ENCODE measurements at regions not wholly inside any gene's neighbourhood (a gene's known extent, or its start where the extent isn't known, plus 50 kb on each side); places are given as distances from the start of the nearest gene placed in this dataset.

GRCh38 chr9:113678859-113679256, 197.3 kb upstream of the ZNF618 start:
- Histone ChIP-seq H3F3A (replicated peaks; ENCODE audit: insufficient read depth) (peaks cover 31% of the 10 kb centered on the region), H4K20me1 (ENCODE audit: insufficient read depth) (no peaks in the 10 kb centered on the region), H3K4me2 (no peak overlapping the region), H3K27ac (ENCODE audit: low read depth in 2 of 2, low read length in 1 of 2) (no peak overlapping the region), H3K36me3 (replicated peaks in 1 of 2; ENCODE audit: control insufficient read depth in 1 of 2, insufficient read depth in 2 of 2, low read length in 1 of 2) (no peaks in the 10 kb centered on the region), H3K4me3 (ENCODE audit: low read depth in 2 of 2, low read length in 1 of 2) (no peak overlapping the region), H3K27me3 (ENCODE audit: insufficient read depth) (no peaks in the 10 kb centered on the region), H3K4me1 (ENCODE audit: control insufficient read depth in 1 of 2, insufficient read depth in 2 of 2, low read depth in 1 of 2, low read length in 1 of 2) (peaks cover 2 to 27% of the 10 kb centered on the region in 2 experiments; a peak in 3 of 4 replicates), H3K9me3 (no peaks in the 10 kb centered on the region), H3K9me2 (no peaks in the 10 kb centered on the region), H2AFZ (ENCODE audit: low read depth) (no peak overlapping the region), H3K79me2 (ENCODE audit: insufficient read depth) (no peaks in the 10 kb centered on the region), H3K9ac (no peak overlapping the region)
- WGBS (ENCODE audit: low lambda C conversion rate), result 63% methylated on average over 2 of the region's 2 CpGs
- ChIA-PET POLR2A (no interaction called here), CTCF (interaction anchor here (0.9 to 1.1 kb wide), 2 partner anchors 87 to 404 kb away, joined by 3 read pairs; no protein-coding TSS in a partner anchor)
- no peak for DNase-seq
- TF ChIP-seq USF2 (IDR thresholded peaks at IDR 0.05; ENCODE audit: borderline replicate concordance, low read depth, low read length), result no peak
- no peak for TF ChIP-seq CTCF (IDR thresholded peaks at IDR 0.05)
- no peak for TF ChIP-seq FOXJ3 (CRISPR knock-in tag; IDR thresholded peaks at IDR 0.05)
- TF ChIP-seq PBX3 (IDR thresholded peaks at IDR 0.05), result no peak
- no peak for TF ChIP-seq GATA2 (CRISPR knock-in tag; IDR thresholded peaks at IDR 0.05)
- TF ChIP-seq CHD2 (IDR thresholded peaks at IDR 0.05; ENCODE audit: low read length, partially characterized antibody), result no peak
- no peak for TF ChIP-seq POLR2AphosphoS5 (IDR thresholded peaks at IDR 0.05; ENCODE audit: low read depth, low read length)
- TF ChIP-seq YY1 (IDR thresholded peaks at IDR 0.05; ENCODE audit: low read depth), result no peak
- no peak for TF ChIP-seq EZH2phosphoT487 (IDR thresholded peaks at IDR 0.05; ENCODE audit: borderline replicate concordance, low read depth)
- TF ChIP-seq MEF2A (IDR thresholded peaks at IDR 0.05; ENCODE audit: borderline replicate concordance, low read depth), result no peak
- TF ChIP-seq RXRA (IDR thresholded peaks at IDR 0.05; ENCODE audit: borderline replicate concordance, low read depth), result no peak
- no peak for TF ChIP-seq SIN3A (IDR thresholded peaks at IDR 0.05; ENCODE audit: borderline replicate concordance, low read depth, low read length)
- TF ChIP-seq RCOR1 (IDR thresholded peaks at IDR 0.05; ENCODE audit: low read length), result no peak
- no peak for TF ChIP-seq MXI1 (IDR thresholded peaks at IDR 0.05; ENCODE audit: low read depth, low read length)
- TF ChIP-seq, protein P1, sequence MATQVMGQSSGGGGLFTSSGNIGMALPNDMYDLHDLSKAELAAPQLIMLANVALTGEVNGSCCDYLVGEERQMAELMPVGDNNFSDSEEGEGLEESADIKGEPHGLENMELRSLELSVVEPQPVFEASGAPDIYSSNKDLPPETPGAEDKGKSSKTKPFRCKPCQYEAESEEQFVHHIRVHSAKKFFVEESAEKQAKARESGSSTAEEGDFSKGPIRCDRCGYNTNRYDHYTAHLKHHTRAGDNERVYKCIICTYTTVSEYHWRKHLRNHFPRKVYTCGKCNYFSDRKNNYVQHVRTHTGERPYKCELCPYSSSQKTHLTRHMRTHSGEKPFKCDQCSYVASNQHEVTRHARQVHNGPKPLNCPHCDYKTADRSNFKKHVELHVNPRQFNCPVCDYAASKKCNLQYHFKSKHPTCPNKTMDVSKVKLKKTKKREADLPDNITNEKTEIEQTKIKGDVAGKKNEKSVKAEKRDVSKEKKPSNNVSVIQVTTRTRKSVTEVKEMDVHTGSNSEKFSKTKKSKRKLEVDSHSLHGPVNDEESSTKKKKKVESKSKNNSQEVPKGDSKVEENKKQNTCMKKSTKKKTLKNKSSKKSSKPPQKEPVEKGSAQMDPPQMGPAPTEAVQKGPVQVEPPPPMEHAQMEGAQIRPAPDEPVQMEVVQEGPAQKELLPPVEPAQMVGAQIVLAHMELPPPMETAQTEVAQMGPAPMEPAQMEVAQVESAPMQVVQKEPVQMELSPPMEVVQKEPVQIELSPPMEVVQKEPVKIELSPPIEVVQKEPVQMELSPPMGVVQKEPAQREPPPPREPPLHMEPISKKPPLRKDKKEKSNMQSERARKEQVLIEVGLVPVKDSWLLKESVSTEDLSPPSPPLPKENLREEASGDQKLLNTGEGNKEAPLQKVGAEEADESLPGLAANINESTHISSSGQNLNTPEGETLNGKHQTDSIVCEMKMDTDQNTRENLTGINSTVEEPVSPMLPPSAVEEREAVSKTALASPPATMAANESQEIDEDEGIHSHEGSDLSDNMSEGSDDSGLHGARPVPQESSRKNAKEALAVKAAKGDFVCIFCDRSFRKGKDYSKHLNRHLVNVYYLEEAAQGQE (IDR thresholded peaks at IDR 0.05; ENCODE audit: low read depth, low read length), result no peak
- TF ChIP-seq, protein P2, sequence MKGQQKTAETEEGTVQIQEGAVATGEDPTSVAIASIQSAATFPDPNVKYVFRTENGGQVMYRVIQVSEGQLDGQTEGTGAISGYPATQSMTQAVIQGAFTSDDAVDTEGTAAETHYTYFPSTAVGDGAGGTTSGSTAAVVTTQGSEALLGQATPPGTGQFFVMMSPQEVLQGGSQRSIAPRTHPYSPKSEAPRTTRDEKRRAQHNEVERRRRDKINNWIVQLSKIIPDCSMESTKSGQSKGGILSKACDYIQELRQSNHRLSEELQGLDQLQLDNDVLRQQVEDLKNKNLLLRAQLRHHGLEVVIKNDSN (IDR thresholded peaks at IDR 0.05; ENCODE audit: borderline replicate concordance, low read depth), result no peak
- TF ChIP-seq TEAD4 (IDR thresholded peaks at IDR 0.05; ENCODE audit: borderline replicate concordance, insufficient read depth), result no peak
